MM.1S (cell line): ENCODE measurements at regions not wholly inside any gene's neighbourhood (a gene's known extent, or its start where the extent isn't known, plus 50 kb on each side); places are given as distances from the start of the nearest gene placed in this dataset.

Experiments
- DNase-seq: peaks from one replicate; pipeline ENCODE4 v3.0.0-alpha.2; 2015
- H2AFZ ChIP-seq: fragments of 300-600 bp; sonication (generic); 2 replicates; pipeline ENCODE4 v1.6.0; 2016; ENCODE audit warnings: antibody characterized with exemption, low read length
- H3F3A ChIP-seq: fragments of 300-600 bp; sonication (generic); 2 replicates; pipeline ENCODE4 v1.6.1; 2016; ENCODE audit warnings: mild to moderate bottlenecking, antibody characterized with exemption, low read length, moderate library complexity, mixed read lengths; ENCODE audit not compliant: insufficient read depth
- H3K27ac ChIP-seq: fragments of 300-600 bp; sonication (generic); 2 replicates; pipeline ENCODE4 v1.5.1; 2016; ENCODE audit warnings: mild to moderate bottlenecking, low read length
- H3K27me3 ChIP-seq: fragments of 300-600 bp; sonication (generic); replicated peaks from 2 replicates; pipeline ENCODE4 v1.6.0; 2016; ENCODE audit warnings: low read length; ENCODE audit not compliant: insufficient read depth
- H3K36me3 ChIP-seq: fragments of 300-600 bp; sonication (generic); replicated peaks from 2 replicates; pipeline ENCODE4 v1.6.1; 2016; ENCODE audit warnings: mild to moderate bottlenecking, low read length, mixed read lengths; ENCODE audit not compliant: insufficient read depth
- H3K4me1 ChIP-seq: fragments of 300-600 bp; sonication (generic); 2 replicates; pipeline ENCODE4 v1.6.1; 2016; ENCODE audit warnings: low read length, mixed read lengths
- H3K4me2 ChIP-seq: fragments of 300-600 bp; sonication (generic); 2 replicates; pipeline ENCODE4 v1.6.0; 2016; ENCODE audit warnings: low read depth, low read length
- H3K4me3 ChIP-seq: fragments of 300-600 bp; sonication (generic); 2 replicates; pipeline ENCODE4 v1.5.1; 2016; ENCODE audit warnings: low read length, mixed read lengths
- H3K79me2 ChIP-seq: fragments of 300-600 bp; sonication (generic); 2 replicates; pipeline ENCODE4 v1.6.1; 2016; ENCODE audit warnings: mixed run types, low read length, mixed read lengths
- H3K9ac ChIP-seq: fragments of 300-600 bp; sonication (generic); 2 replicates; pipeline ENCODE4 v1.6.1; 2016; ENCODE audit warnings: low read length, mixed read lengths
- H3K9me2 ChIP-seq: fragments of 300-600 bp; sonication (generic); replicated peaks from 2 replicates; pipeline ENCODE4 v1.6.1; 2016; ENCODE audit warnings: mild to moderate bottlenecking, low read length, mixed read lengths; ENCODE audit not compliant: insufficient read depth
- H3K9me3 ChIP-seq: fragments of 300-600 bp; sonication (generic); replicated peaks from 2 replicates; pipeline ENCODE4 v1.6.1; 2016; ENCODE audit warnings: mild to moderate bottlenecking, low read length, mixed read lengths; ENCODE audit not compliant: insufficient read depth
- H4K20me1 ChIP-seq: fragments of 300-600 bp; sonication (generic); 2 replicates; pipeline ENCODE4 v1.6.1; 2016; ENCODE audit warnings: mild to moderate bottlenecking, low read length, moderate library complexity, mixed read lengths; ENCODE audit not compliant: insufficient read depth
- CTCF ChIP-seq: fragments of 300-600 bp; sonication (generic); IDR thresholded peaks from 2 replicates; pipeline ENCODE4 v1.5.1; 2016; ENCODE audit warnings: antibody characterized with exemption, low read length, mixed read lengths
- EZH2 ChIP-seq: fragments of 300-600 bp; sonication (generic); optimal IDR thresholded peaks from 2 replicates; pipeline ENCODE3; 2017; ENCODE audit warnings: low read depth, mild to moderate bottlenecking, antibody characterized with exemption, low read length, mixed read lengths
- EZH2phosphoT487 ChIP-seq: fragments of 300-600 bp; sonication (generic); IDR thresholded peaks from 2 replicates; pipeline ENCODE4 v1.6.1; 2018; ENCODE audit warnings: antibody characterized with exemption, low read length

DNA sequence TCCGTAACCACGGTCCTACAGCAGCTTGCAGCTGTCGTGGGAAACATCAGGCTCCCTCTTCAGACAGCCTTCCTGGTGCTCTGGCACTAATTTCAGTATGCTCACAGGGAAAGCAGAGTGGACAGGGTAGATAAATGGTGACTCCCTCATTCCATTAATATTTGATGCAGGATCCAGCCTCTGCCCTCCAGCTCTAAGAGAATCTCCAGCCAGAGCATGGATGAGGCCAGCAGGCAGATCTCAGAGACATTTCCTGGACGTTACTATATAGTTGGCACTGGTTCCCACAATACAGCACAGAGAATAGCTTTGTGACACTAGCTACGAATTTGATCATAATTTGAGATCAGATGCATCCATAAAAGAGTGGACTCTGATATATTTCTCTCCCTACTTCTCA is 341.4 kb downstream of the LIG4 start:
- Histone ChIP-seq H3K27me3 (no peaks in the 10 kb centered on the region), H3K79me2 (no peaks in the 10 kb centered on the region), H3F3A (no peaks in the 10 kb centered on the region), H3K9ac (no peak overlapping the region), H3K4me3 (no peak overlapping the region), H3K4me2 (no peak overlapping the region), H3K27ac (no peak overlapping the region), H3K9me3 (no peaks in the 10 kb centered on the region), H3K9me2 (no peaks in the 10 kb centered on the region), H3K36me3 (no peaks in the 10 kb centered on the region), H3K4me1 (no peaks in the 10 kb centered on the region), H4K20me1 (no peaks in the 10 kb centered on the region), H2AFZ (no peak overlapping the region)
- TF ChIP-seq EZH2 (no peak), CTCF (no peak), EZH2phosphoT487 (no peak)
- no peak for DNase-seq

DNA sequence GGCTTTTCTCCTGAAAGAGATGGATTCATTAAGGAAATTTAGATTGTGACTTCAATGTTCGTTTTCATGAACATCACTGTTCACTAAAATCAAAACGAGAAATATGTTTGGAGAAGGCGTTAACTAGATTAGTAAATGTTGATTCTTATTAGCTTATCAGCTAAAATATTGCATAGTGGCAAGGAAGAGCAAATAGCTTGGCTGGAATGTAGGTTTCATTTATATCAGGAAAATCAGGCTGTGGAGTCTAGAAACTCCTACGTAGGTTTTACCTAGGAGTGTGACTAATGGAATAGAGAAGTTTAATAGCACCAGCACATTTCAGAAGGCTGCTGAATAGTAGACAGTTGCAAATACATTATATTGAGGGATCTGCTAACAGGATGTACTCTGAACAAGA is 344.9 kb downstream of the LIG4 start:
- Histone ChIP-seq H3K9me2 (no peaks in the 10 kb centered on the region), H3K4me3 (no peak overlapping the region), H3K27me3 (no peaks in the 10 kb centered on the region), H3K9me3 (no peaks in the 10 kb centered on the region), H4K20me1 (no peaks in the 10 kb centered on the region), H3F3A (no peaks in the 10 kb centered on the region), H3K79me2 (no peaks in the 10 kb centered on the region), H3K4me2 (no peak overlapping the region), H2AFZ (no peak overlapping the region), H3K36me3 (no peaks in the 10 kb centered on the region), H3K9ac (no peak overlapping the region), H3K4me1 (no peaks in the 10 kb centered on the region), H3K27ac (no peak overlapping the region)
- TF ChIP-seq EZH2phosphoT487, result no peak
- TF ChIP-seq EZH2, result no peak
- no peak for TF ChIP-seq CTCF
- no peak for DNase-seq

GRCh38 chr13:107867701-107868661 is 347.4 kb downstream of the LIG4 start:
- Histone ChIP-seq H3K4me2 (no peak overlapping the region), H3K27me3 (no peaks in the 10 kb centered on the region), H3K9me2 (no peaks in the 10 kb centered on the region), H3K4me1 (no peaks in the 10 kb centered on the region), H2AFZ (no peak overlapping the region), H3F3A (no peaks in the 10 kb centered on the region), H3K79me2 (no peaks in the 10 kb centered on the region), H3K27ac (no peak overlapping the region), H3K4me3 (no peak overlapping the region), H3K9me3 (no peaks in the 10 kb centered on the region), H4K20me1 (no peaks in the 10 kb centered on the region), H3K36me3 (no peaks in the 10 kb centered on the region), H3K9ac (no peak overlapping the region)
- no peak for DNase-seq
- no peak for TF ChIP-seq EZH2
- no peak for TF ChIP-seq EZH2phosphoT487
- TF ChIP-seq CTCF, result no peak
